ENCODE measurements at regions not wholly inside any gene's neighbourhood (a gene's known extent, or its start where the extent isn't known, plus 50 kb on each side); places are given as distances from the start of the nearest gene placed in this dataset.

- Mint-ChIP-seq H3K36me3 (ENCODE audit: insufficient read depth) (no peaks in the 10 kb centered on the region), H3K27me3 (peaks cover 5 to 9% of the 10 kb centered on the region in 2 donors), H3K4me3 (no peak overlapping the region), H3K27ac (no peak overlapping the region), H3K4me1 (ENCODE audit: low read depth in 2 of 2) (no peaks in the 10 kb centered on the region), H3K9me3 (peaks cover 0 to 6% of the 10 kb centered on the region in 2 donors)
- DNase-seq (no peak), ATAC-seq (replicated peaks) (no peak)
Observed at GRCh38 chr10:128817636-128818035, 649.4 kb upstream of the MGMT start.

GRCh38 chr10:128820663-128821062, 646.4 kb upstream of the MGMT start:
- peaks cover 0 to 18% of the 10 kb centered on the region in 2 donors for H3K27me3 Mint-ChIP-seq
- H3K27ac Mint-ChIP-seq: no peak overlapping the region
- no peak overlapping the region for H3K4me3 Mint-ChIP-seq
- H3K9me3 Mint-ChIP-seq: peaks cover 6 to 7% of the 10 kb centered on the region in 2 donors
- ATAC-seq (replicated peaks): no peak
- no peak for DNase-seq
- H3K36me3 Mint-ChIP-seq (ENCODE audit: insufficient read depth): no peaks in the 10 kb centered on the region
- H3K4me1 Mint-ChIP-seq (ENCODE audit: low read depth in 2 of 2): peaks cover 0 to 1% of the 10 kb centered on the region in 2 donors

GRCh38 chr10:128823201-128823600, 643.8 kb upstream of the MGMT start:
- Mint-ChIP-seq H3K4me1 (ENCODE audit: low read depth in 2 of 2) (peaks cover 0 to 1% of the 10 kb centered on the region in 2 donors), H3K9me3 (peaks cover 0 to 7% of the 10 kb centered on the region in 2 donors), H3K36me3 (ENCODE audit: insufficient read depth) (no peaks in the 10 kb centered on the region), H3K27ac (no peak overlapping the region), H3K27me3 (peaks cover 0 to 18% of the 10 kb centered on the region in 2 donors), H3K4me3 (no peak overlapping the region)
- DNase-seq (no peak), ATAC-seq (replicated peaks) (no peak)

- Mint-ChIP-seq H3K27ac (no peak overlapping the region), H3K27me3 (peaks cover 0 to 18% of the 10 kb centered on the region in 2 donors), H3K4me3 (no peak overlapping the region), H3K9me3 (peaks cover 0 to 7% of the 10 kb centered on the region in 2 donors), H3K4me1 (ENCODE audit: low read depth in 2 of 2) (peaks cover 0 to 1% of the 10 kb centered on the region in 2 donors), H3K36me3 (ENCODE audit: insufficient read depth) (no peaks in the 10 kb centered on the region)
- DNase-seq (no peak), ATAC-seq (replicated peaks) (no peak)
Observed at GRCh38 chr10:128825626-128826025, 641.4 kb upstream of the MGMT start.

- DNase-seq: no peak
- Mint-ChIP-seq H3K36me3 (ENCODE audit: insufficient read depth) (no peaks in the 10 kb centered on the region), H3K4me3 (no peak overlapping the region), H3K4me1 (ENCODE audit: low read depth in 2 of 2) (no peaks in the 10 kb centered on the region), H3K9me3 (no peaks in the 10 kb centered on the region), H3K27me3 (no peaks in the 10 kb centered on the region), H3K27ac (no peak overlapping the region)
- no peak for ATAC-seq (replicated peaks)
Observed at GRCh38 chr10:128833671-128834070, 633.4 kb upstream of the MGMT start.

- H3K9me3 Mint-ChIP-seq: no peaks in the 10 kb centered on the region
- no peak overlapping the region for H3K4me3 Mint-ChIP-seq
- ATAC-seq (replicated peaks) (no peak), DNase-seq (no peak)
- no peaks in the 10 kb centered on the region for H3K4me1 Mint-ChIP-seq (ENCODE audit: low read depth in 2 of 2)
- no peak overlapping the region for H3K27ac Mint-ChIP-seq
- no peaks in the 10 kb centered on the region for H3K36me3 Mint-ChIP-seq (ENCODE audit: insufficient read depth)
- H3K27me3 Mint-ChIP-seq: no peaks in the 10 kb centered on the region
Observed at GRCh38 chr10:128835361-128835760, 631.7 kb upstream of the MGMT start.

- Mint-ChIP-seq H3K4me1 (ENCODE audit: low read depth in 2 of 2) (no peaks in the 10 kb centered on the region), H3K9me3 (no peaks in the 10 kb centered on the region), H3K4me3 (no peak overlapping the region), H3K27ac (no peak overlapping the region), H3K27me3 (peaks cover 0 to 11% of the 10 kb centered on the region in 2 donors), H3K36me3 (ENCODE audit: insufficient read depth) (no peaks in the 10 kb centered on the region)
- no peak for DNase-seq
- no peak for ATAC-seq (replicated peaks)
Observed at GRCh38 chr10:128837478-128837877, 629.6 kb upstream of the MGMT start.

- H3K4me1 Mint-ChIP-seq (ENCODE audit: low read depth in 2 of 2): no peaks in the 10 kb centered on the region
- no peaks in the 10 kb centered on the region for H3K36me3 Mint-ChIP-seq (ENCODE audit: insufficient read depth)
- no peaks in the 10 kb centered on the region for H3K9me3 Mint-ChIP-seq
- H3K27me3 Mint-ChIP-seq: peaks cover 0 to 11% of the 10 kb centered on the region in 2 donors
- H3K27ac Mint-ChIP-seq: no peak overlapping the region
- ATAC-seq (replicated peaks) (no peak), DNase-seq (no peak)
- H3K4me3 Mint-ChIP-seq: no peak overlapping the region
Observed at GRCh38 chr10:128839134-128839533, 627.9 kb upstream of the MGMT start.

- no peak overlapping the region for H3K4me3 Mint-ChIP-seq
- no peak for ATAC-seq (replicated peaks)
Observed at GRCh38 chr10:128839701-128840100, 627.3 kb upstream of the MGMT start.

GRCh38 chr10:128843972-128844371, 623.1 kb upstream of the MGMT start:
- no peak overlapping the region for H3K4me3 Mint-ChIP-seq
- H3K36me3 Mint-ChIP-seq (ENCODE audit: insufficient read depth): no peaks in the 10 kb centered on the region
- H3K9me3 Mint-ChIP-seq: no peaks in the 10 kb centered on the region
- no peak for ATAC-seq (replicated peaks)
- no peaks in the 10 kb centered on the region for H3K4me1 Mint-ChIP-seq (ENCODE audit: low read depth in 2 of 2)
- peaks cover 0 to 11% of the 10 kb centered on the region in 2 donors for H3K27me3 Mint-ChIP-seq
- no peak overlapping the region for H3K27ac Mint-ChIP-seq
- no peak for DNase-seq

More at GRCh38 chr10:128839701-128840100, 627.3 kb upstream of the MGMT start:
- no peaks in the 10 kb centered on the region for H3K36me3 Mint-ChIP-seq (ENCODE audit: insufficient read depth)
- DNase-seq: no peak
- H3K27ac Mint-ChIP-seq: no peak overlapping the region
- peaks cover 0 to 11% of the 10 kb centered on the region in 2 donors for H3K27me3 Mint-ChIP-seq
- H3K9me3 Mint-ChIP-seq: no peaks in the 10 kb centered on the region
- H3K4me1 Mint-ChIP-seq (ENCODE audit: low read depth in 2 of 2): no peaks in the 10 kb centered on the region

- H3K9me3 Mint-ChIP-seq: no peaks in the 10 kb centered on the region
- no peak overlapping the region for H3K4me3 Mint-ChIP-seq
- no peaks in the 10 kb centered on the region for H3K36me3 Mint-ChIP-seq (ENCODE audit: insufficient read depth)
- DNase-seq: no peak
- H3K27me3 Mint-ChIP-seq: peaks cover 6 to 14% of the 10 kb centered on the region in 2 donors
- ATAC-seq (replicated peaks): no peak
- H3K4me1 Mint-ChIP-seq (ENCODE audit: low read depth in 2 of 2): no peaks in the 10 kb centered on the region
- H3K27ac Mint-ChIP-seq: no peak overlapping the region
Observed at GRCh38 chr10:128846927-128847326, 620.1 kb upstream of the MGMT start.

- no peak overlapping the region for H3K4me3 Mint-ChIP-seq
- no peak overlapping the region for H3K27ac Mint-ChIP-seq
- H3K36me3 Mint-ChIP-seq (ENCODE audit: insufficient read depth): no peaks in the 10 kb centered on the region
- H3K4me1 Mint-ChIP-seq (ENCODE audit: low read depth in 2 of 2): no peaks in the 10 kb centered on the region
- peaks cover 0 to 14% of the 10 kb centered on the region in 2 donors for H3K27me3 Mint-ChIP-seq
- no peak for DNase-seq
- ATAC-seq (replicated peaks): no peak
- no peaks in the 10 kb centered on the region for H3K9me3 Mint-ChIP-seq
Observed at GRCh38 chr10:128848810-128849209, 618.2 kb upstream of the MGMT start.

GRCh38 chr10:128850647-128851046, 616.4 kb upstream of the MGMT start:
- Mint-ChIP-seq H3K36me3 (ENCODE audit: insufficient read depth) (no peaks in the 10 kb centered on the region), H3K27me3 (peaks cover 0 to 14% of the 10 kb centered on the region in 2 donors), H3K27ac (no peak overlapping the region), H3K9me3 (no peaks in the 10 kb centered on the region), H3K4me3 (no peak overlapping the region), H3K4me1 (ENCODE audit: low read depth in 2 of 2) (no peaks in the 10 kb centered on the region)
- DNase-seq (no peak), ATAC-seq (replicated peaks) (no peak)

- no peak for DNase-seq
- H3K4me1 Mint-ChIP-seq (ENCODE audit: low read depth in 2 of 2): no peaks in the 10 kb centered on the region
- peaks cover 0 to 14% of the 10 kb centered on the region in 2 donors for H3K27me3 Mint-ChIP-seq
- no peak overlapping the region for H3K27ac Mint-ChIP-seq
- H3K4me3 Mint-ChIP-seq: no peak overlapping the region
- H3K9me3 Mint-ChIP-seq: no peaks in the 10 kb centered on the region
- ATAC-seq (replicated peaks): no peak
- H3K36me3 Mint-ChIP-seq (ENCODE audit: insufficient read depth): no peaks in the 10 kb centered on the region
Observed at GRCh38 chr10:128851281-128851680, 615.8 kb upstream of the MGMT start.

GRCh38 chr10:128851726-128852125, 615.3 kb upstream of the MGMT start:
- no peak overlapping the region for H3K27ac Mint-ChIP-seq
- no peak for DNase-seq
- H3K4me1 Mint-ChIP-seq (ENCODE audit: low read depth in 2 of 2): no peaks in the 10 kb centered on the region
- no peak for ATAC-seq (replicated peaks)
- H3K27me3 Mint-ChIP-seq: peaks cover 0 to 14% of the 10 kb centered on the region in 2 donors
- H3K4me3 Mint-ChIP-seq: no peak overlapping the region
- H3K36me3 Mint-ChIP-seq (ENCODE audit: insufficient read depth): no peaks in the 10 kb centered on the region
- H3K9me3 Mint-ChIP-seq: no peaks in the 10 kb centered on the region

Data from effector memory CD8-positive, alpha-beta T cell (primary cell).